ENCODE measurements at regions not wholly inside any gene's neighbourhood (a gene's known extent, or its start where the extent isn't known, plus 50 kb on each side); places are given as distances from the start of the nearest gene placed in this dataset.

DNA sequence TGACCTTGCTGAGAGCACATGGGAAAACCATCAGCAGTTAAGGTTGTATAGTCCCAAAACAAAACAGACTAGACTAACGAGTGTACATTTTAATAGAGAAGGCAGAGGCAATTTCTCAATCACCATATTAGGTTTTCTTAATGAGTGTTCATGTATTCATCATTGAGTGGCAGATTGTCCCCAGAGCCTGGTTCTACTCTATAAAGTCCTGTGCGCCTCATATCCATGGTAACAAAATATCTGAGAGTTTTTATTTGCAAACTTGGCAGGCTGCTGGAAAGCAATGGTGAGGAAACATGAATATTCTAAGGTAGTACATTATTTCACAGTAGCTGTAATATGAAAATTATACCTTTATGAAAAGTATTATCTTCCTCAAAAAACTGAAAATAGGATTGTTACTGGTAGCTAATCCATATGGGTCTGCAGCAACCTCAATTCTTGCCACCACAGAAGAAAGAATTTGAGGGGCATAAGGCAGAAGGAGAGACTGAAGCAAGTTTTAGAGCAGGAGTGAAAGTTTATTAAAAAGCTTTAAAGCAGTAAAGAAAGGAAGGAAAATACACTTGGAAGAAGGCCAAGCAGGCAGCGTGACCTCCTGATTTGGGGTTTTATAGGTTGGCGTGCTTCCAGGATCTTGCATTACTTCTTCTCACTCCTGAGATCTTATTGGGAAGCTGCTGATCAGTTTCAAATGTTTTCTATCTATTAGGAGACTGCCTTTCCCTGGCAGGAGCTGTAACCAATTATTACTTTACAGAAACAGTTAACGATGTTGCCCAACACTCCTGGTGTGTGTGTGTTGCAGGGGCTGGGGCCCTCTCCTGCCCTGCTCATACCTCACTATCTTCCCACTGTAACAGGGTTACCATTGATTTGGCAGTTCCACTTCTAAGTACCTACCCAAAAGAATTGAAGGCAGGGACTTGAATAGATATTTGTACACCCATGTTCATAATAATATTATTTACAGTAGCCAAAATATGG lies 154.0 kb upstream of the NUDT4 start:
- TF ChIP-seq, protein P1, sequence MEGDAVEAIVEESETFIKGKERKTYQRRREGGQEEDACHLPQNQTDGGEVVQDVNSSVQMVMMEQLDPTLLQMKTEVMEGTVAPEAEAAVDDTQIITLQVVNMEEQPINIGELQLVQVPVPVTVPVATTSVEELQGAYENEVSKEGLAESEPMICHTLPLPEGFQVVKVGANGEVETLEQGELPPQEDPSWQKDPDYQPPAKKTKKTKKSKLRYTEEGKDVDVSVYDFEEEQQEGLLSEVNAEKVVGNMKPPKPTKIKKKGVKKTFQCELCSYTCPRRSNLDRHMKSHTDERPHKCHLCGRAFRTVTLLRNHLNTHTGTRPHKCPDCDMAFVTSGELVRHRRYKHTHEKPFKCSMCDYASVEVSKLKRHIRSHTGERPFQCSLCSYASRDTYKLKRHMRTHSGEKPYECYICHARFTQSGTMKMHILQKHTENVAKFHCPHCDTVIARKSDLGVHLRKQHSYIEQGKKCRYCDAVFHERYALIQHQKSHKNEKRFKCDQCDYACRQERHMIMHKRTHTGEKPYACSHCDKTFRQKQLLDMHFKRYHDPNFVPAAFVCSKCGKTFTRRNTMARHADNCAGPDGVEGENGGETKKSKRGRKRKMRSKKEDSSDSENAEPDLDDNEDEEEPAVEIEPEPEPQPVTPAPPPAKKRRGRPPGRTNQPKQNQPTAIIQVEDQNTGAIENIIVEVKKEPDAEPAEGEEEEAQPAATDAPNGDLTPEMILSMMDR (IDR thresholded peaks at IDR 0.05), result no peak
- Histone ChIP-seq H3K27me3 (replicated peaks; ENCODE audit: insufficient read depth) (no peaks in the 10 kb centered on the region), H3K9me3 (no peaks in the 10 kb centered on the region), H3K27ac (no peak overlapping the region), H3K36me3 (no peaks in the 10 kb centered on the region), H3K4me3 (no peak overlapping the region), H3K4me1 (ENCODE audit: control insufficient read depth in 1 of 2, low read depth in 2 of 2) (peaks cover 0 to 10% of the 10 kb centered on the region in 2 donors)
- ATAC-seq (ENCODE audit: insufficient number of reproducible peaks, low FRiP score, low read depth) (peak; percentile 89), DNase-seq (ENCODE audit: low spot score) (no peak)

DNA sequence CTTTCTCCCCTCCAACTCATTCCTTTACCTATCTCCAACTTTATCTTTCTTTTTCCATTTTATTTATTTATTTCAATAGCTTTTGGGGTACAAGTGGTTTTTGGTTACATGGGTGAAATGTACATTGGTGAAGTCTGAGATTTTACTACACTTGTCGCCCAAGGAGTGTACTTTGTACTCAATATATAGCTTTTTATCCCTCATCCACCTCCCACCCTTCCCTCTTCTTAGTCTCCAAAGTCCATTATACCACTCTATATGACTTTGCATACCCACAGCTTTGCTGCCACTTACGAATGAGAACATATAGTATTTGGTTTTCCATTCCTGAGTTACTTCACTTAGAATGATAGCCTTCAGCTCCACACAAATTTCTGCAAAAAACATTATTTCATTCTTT lies 152.6 kb upstream of the NUDT4 start:
- TF ChIP-seq, protein P1 (IDR thresholded peaks at IDR 0.05), result no peak
- no peak for ATAC-seq (ENCODE audit: insufficient number of reproducible peaks, low FRiP score, low read depth)
- Histone ChIP-seq H3K27ac (no peak overlapping the region), H3K4me1 (ENCODE audit: control insufficient read depth in 1 of 2, low read depth in 2 of 2) (peaks cover 0 to 10% of the 10 kb centered on the region in 2 donors), H3K27me3 (replicated peaks; ENCODE audit: insufficient read depth) (no peaks in the 10 kb centered on the region), H3K4me3 (no peak overlapping the region), H3K9me3 (no peaks in the 10 kb centered on the region), H3K36me3 (no peaks in the 10 kb centered on the region)
- no peak for DNase-seq (ENCODE audit: low spot score)

DNA sequence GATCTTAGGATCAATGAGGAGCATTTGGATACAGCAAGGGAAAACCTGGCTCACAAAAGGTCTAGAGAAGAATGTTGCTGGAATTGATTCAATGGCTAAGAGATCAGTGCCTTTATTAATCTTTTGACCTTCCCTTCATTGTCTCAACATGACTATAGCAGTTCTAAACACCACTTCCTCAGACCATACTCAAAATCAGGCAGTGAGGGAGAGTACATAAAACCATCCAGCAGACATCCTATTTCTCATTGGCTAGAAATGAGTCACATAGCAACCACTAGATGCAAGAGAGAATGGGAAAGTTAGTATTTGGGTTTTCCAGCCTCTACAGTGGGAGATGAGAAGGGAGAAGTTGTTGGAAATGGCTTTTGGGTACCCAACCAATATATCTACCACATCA lies 151.4 kb upstream of the NUDT4 start:
- Histone ChIP-seq H3K27me3 (replicated peaks; ENCODE audit: insufficient read depth) (no peaks in the 10 kb centered on the region), H3K36me3 (no peaks in the 10 kb centered on the region), H3K4me3 (no peak overlapping the region), H3K27ac (no peak overlapping the region), H3K4me1 (ENCODE audit: control insufficient read depth in 1 of 2, low read depth in 2 of 2) (peaks cover 0 to 10% of the 10 kb centered on the region in 2 donors), H3K9me3 (no peaks in the 10 kb centered on the region)
- no peak for DNase-seq (ENCODE audit: low spot score)
- TF ChIP-seq, protein P1 (IDR thresholded peaks at IDR 0.05), result no peak
- no peak for ATAC-seq (ENCODE audit: insufficient number of reproducible peaks, low FRiP score, low read depth)

DNA sequence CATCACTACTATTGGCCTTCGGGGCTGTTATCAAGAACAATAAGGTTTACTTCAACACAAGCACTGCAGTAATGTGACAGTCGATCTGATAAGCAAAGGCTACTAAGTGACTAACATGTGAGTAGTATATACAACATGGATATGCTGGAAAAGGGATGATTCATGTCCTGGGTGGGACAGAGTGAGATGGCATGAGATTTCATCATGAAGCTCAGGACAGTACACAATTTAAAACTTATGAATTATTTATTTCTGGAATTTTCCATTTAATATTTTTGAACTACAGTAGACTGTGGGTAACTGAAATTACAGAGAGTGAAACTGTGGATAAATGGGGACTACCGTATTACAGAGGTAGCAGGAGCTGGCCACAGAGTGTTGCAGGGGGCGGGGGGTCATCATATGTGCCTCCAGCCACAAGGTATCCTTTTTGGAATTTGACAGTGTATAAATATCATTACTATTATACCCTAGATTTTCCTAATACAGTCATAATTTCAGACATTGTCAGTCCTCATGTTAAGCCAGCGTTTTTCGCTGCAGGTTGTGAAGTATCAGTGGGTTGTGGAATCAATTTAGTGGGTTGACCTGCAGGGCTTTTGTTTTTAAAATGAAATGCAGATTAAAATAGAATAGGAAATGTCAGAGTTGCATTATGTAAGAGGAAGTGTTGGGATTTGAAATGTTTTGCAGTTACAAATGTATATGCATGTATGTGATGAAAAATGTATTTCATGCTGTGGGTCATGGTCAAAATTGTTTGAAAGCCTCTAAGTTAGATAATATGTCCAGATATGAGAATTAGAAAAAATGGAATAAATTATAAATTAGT lies 148.0 kb upstream of the NUDT4 start:
- H3K36me3 ChIP-seq, result no peaks in the 10 kb centered on the region
- H3K4me1 ChIP-seq (ENCODE audit: control insufficient read depth in 1 of 2, low read depth in 2 of 2), result peaks cover 2 to 11% of the 10 kb centered on the region in 2 donors
- no peaks in the 10 kb centered on the region for H3K27me3 ChIP-seq (replicated peaks; ENCODE audit: insufficient read depth)
- H3K4me3 ChIP-seq, result no peak overlapping the region
- H3K27ac ChIP-seq, result no peak overlapping the region
- H3K9me3 ChIP-seq, result no peaks in the 10 kb centered on the region
- no peak for ATAC-seq (ENCODE audit: insufficient number of reproducible peaks, low FRiP score, low read depth)
- TF ChIP-seq, protein P1 (IDR thresholded peaks at IDR 0.05), result no peak
- no peak for DNase-seq (ENCODE audit: low spot score)

DNA sequence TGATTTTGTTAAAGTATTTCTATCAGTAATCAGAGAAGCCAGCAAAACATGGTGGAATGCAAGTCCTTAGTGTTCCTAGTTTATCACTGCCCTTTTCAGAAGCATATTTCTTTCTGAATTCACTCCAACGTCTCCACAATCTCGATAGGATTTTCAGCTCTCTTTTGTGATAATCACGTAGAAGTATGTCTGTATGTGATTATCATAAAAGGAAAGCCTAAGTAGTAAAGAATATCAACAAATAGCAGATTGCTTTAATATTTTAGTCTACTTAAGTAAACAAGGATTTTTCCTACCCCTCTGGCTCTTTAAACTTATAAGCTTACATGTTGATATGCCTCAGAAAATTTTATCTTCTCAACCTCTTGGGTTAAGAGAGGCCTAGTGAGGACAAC lies 147.4 kb upstream of the NUDT4 start:
- Histone ChIP-seq H3K36me3 (no peaks in the 10 kb centered on the region), H3K9me3 (no peaks in the 10 kb centered on the region), H3K4me1 (ENCODE audit: control insufficient read depth in 1 of 2, low read depth in 2 of 2) (peaks cover 2 to 15% of the 10 kb centered on the region in 2 donors), H3K27ac (no peak overlapping the region), H3K27me3 (replicated peaks; ENCODE audit: insufficient read depth) (no peaks in the 10 kb centered on the region), H3K4me3 (no peak overlapping the region)
- TF ChIP-seq, protein P1 (IDR thresholded peaks at IDR 0.05), result no peak
- DNase-seq (ENCODE audit: low spot score), result no peak
- ATAC-seq (ENCODE audit: insufficient number of reproducible peaks, low FRiP score, low read depth), result no peak
